CD4-positive, alpha-beta T cell treated with Interleukin-10 for 1 hour (primary cell): ENCODE measurements at regions not wholly inside any gene's neighbourhood (a gene's known extent, or its start where the extent isn't known, plus 50 kb on each side); places are given as distances from the start of the nearest gene placed in this dataset.

Experiments
- DNase-seq: peaks from one replicate; pipeline ENCODE4 v3.0.0-alpha.2; 2020

GRCh38 chr10:128629111-128630096, 503.2 kb upstream of the MKI67 start:
- no peak for DNase-seq

GRCh38 chr10:128630787-128631252, 504.6 kb upstream of the MKI67 start:
- no peak for DNase-seq

GRCh38 chr10:128631801-128632241, 505.6 kb upstream of the MKI67 start:
- no peak for DNase-seq

- no peak for DNase-seq
These were observed 506.5 kb upstream of the MKI67 start for GRCh38 chr10:128632694-128633093.

- no peak for DNase-seq
These were observed 507.8 kb upstream of the MKI67 start for GRCh38 chr10:128633864-128634540.

- DNase-seq = no peak
These were observed 515.8 kb upstream of the MKI67 start for GRCh38 chr10:128642023-128642422.

GRCh38 chr10:128642502-128642901, 516.3 kb upstream of the MKI67 start:
- DNase-seq = no peak

GRCh38 chr10:128643658-128644057, 517.4 kb upstream of the MKI67 start:
- DNase-seq = no peak

- DNase-seq = no peak
These were observed 519.3 kb upstream of the MKI67 start for GRCh38 chr10:128645486-128645885.

GRCh38 chr10:128646956-128647355, 520.7 kb upstream of the MKI67 start:
- no peak for DNase-seq

GRCh38 chr10:128657548-128657947, 531.3 kb upstream of the MKI67 start:
- no peak for DNase-seq

- DNase-seq = no peak
These were observed 534.5 kb upstream of the MKI67 start for GRCh38 chr10:128660726-128661125.

GRCh38 chr10:128661404-128662197, 535.4 kb upstream of the MKI67 start:
- no peak for DNase-seq

- no peak for DNase-seq
These were observed 536.3 kb upstream of the MKI67 start for GRCh38 chr10:128662520-128662919.

GRCh38 chr10:128664729-128665128, 538.5 kb upstream of the MKI67 start:
- no peak for DNase-seq

- no peak for DNase-seq
These were observed 549.2 kb upstream of the MKI67 start for GRCh38 chr10:128675405-128675804.

GRCh38 chr10:128680116-128680515, 553.9 kb upstream of the MKI67 start:
- no peak for DNase-seq

- no peak for DNase-seq
These were observed 558.0 kb upstream of the MKI67 start for GRCh38 chr10:128684215-128684614.

- DNase-seq = no peak
These were observed 560.5 kb upstream of the MKI67 start for GRCh38 chr10:128686630-128687278.

- DNase-seq = no peak
These were observed 561.2 kb upstream of the MKI67 start for GRCh38 chr10:128687408-128687807.

- no peak for DNase-seq
These were observed 561.8 kb upstream of the MKI67 start for GRCh38 chr10:128687927-128688549.

- no peak for DNase-seq
These were observed 563.4 kb upstream of the MKI67 start for GRCh38 chr10:128689667-128690066.
